ENCODE measurements at regions not wholly inside any gene's neighbourhood (a gene's known extent, or its start where the extent isn't known, plus 50 kb on each side); places are given as distances from the start of the nearest gene placed in this dataset.

DNA sequence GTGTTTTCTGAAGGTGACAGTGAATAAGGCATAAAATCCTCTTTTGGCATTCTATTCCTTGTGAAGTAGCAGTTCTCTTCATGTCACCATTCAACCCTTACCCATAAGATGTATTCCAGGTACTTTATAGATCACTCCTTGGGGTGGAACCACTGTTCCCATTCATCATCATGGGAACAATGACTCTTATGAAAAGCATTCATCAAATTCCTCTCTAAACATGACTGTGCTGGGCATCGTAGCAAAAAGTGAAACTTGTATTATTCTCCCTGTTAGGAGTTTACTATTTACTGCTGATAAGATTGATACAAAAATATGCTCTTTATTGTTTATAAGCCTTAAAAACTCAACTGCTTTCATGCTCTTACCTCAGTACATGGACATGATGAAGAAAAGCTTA is 793.4 kb downstream of the LIG4 start:
- TF ChIP-seq, protein P1, sequence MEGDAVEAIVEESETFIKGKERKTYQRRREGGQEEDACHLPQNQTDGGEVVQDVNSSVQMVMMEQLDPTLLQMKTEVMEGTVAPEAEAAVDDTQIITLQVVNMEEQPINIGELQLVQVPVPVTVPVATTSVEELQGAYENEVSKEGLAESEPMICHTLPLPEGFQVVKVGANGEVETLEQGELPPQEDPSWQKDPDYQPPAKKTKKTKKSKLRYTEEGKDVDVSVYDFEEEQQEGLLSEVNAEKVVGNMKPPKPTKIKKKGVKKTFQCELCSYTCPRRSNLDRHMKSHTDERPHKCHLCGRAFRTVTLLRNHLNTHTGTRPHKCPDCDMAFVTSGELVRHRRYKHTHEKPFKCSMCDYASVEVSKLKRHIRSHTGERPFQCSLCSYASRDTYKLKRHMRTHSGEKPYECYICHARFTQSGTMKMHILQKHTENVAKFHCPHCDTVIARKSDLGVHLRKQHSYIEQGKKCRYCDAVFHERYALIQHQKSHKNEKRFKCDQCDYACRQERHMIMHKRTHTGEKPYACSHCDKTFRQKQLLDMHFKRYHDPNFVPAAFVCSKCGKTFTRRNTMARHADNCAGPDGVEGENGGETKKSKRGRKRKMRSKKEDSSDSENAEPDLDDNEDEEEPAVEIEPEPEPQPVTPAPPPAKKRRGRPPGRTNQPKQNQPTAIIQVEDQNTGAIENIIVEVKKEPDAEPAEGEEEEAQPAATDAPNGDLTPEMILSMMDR (IDR thresholded peaks at IDR 0.05), result no peak
- no peak for TF ChIP-seq POLR2A (IDR thresholded peaks at IDR 0.05)

Measured in thyroid gland (tissue), 4 donors.